ENCODE measurements at regions not wholly inside any gene's neighbourhood (a gene's known extent, or its start where the extent isn't known, plus 50 kb on each side); places are given as distances from the start of the nearest gene placed in this dataset.

GRCh38 chr15:48059791-48060190 lies 61.0 kb upstream of the SLC24A5 start:
- Histone ChIP-seq H2AFZ (ENCODE audit: low read length) (no peak overlapping the region), H4K8ac (ENCODE audit: extremely low read depth, insufficient read depth, low read length) (no peak overlapping the region), H3K4ac (replicated peaks; ENCODE audit: insufficient read length, low read depth, low read length) (no peak overlapping the region), H2BK20ac (ENCODE audit: low read length) (no peak overlapping the region), H3K27me3 (replicated peaks in 1 of 4; ENCODE audit: control insufficient read depth in 3 of 4, extremely low read depth in 1 of 4, insufficient read depth in 3 of 4, low read length in 3 of 4) (no peaks in the 10 kb centered on the region), H3K23me2 (ENCODE audit: low read depth, low read length) (no peaks in the 10 kb centered on the region), H3K36me3 (ENCODE audit: control insufficient read depth in 2 of 4, insufficient read depth in 4 of 4, low read length in 3 of 4) (no peaks in the 10 kb centered on the region), H2AK5ac (ENCODE audit: low read depth, low read length) (no peak overlapping the region), H4K91ac (replicated peaks; ENCODE audit: insufficient read length, low read length) (no peak overlapping the region), H3K14ac (ENCODE audit: insufficient read length) (no peak overlapping the region), H2BK12ac (ENCODE audit: low read depth, low read length) (no peak overlapping the region), H2BK15ac (ENCODE audit: low read length) (no peak overlapping the region), H3K27ac (ENCODE audit: low read depth, low read length) (no peak overlapping the region), H3K4me2 (ENCODE audit: insufficient read depth in 1 of 2, low read depth in 2 of 2, low read length in 2 of 2) (no peak overlapping the region), H4K5ac (ENCODE audit: insufficient read length, low read depth, low read length) (no peak overlapping the region), H3K79me2 (ENCODE audit: control insufficient read depth in 1 of 2, insufficient read depth in 2 of 2, low read length in 2 of 2) (no peaks in the 10 kb centered on the region), H3K4me1 (replicated peaks in 1 of 4; ENCODE audit: control insufficient read depth in 3 of 4, insufficient read depth in 4 of 4, low read length in 3 of 4) (no peaks in the 10 kb centered on the region), H3K56ac (replicated peaks; ENCODE audit: insufficient read length, low read depth, low read length) (no peak overlapping the region), H3K9me3 (ENCODE audit: insufficient read depth in 2 of 2, low read depth in 1 of 2, low read length in 1 of 2) (no peaks in the 10 kb centered on the region), H2BK120ac (replicated peaks; ENCODE audit: low read depth, low read length) (no peak overlapping the region), H3K4me3 (ENCODE audit: extremely low read depth in 1 of 4, insufficient read depth in 2 of 4, low read depth in 3 of 4, low read length in 4 of 4) (no peak overlapping the region), H3K79me1 (ENCODE audit: low read depth, low read length) (no peaks in the 10 kb centered on the region; the same call in 1 of the 2 replicates), H3K18ac (ENCODE audit: extremely low read depth, low read length) (no peak overlapping the region), H2BK5ac (ENCODE audit: low read depth, low read length) (no peak overlapping the region), H3K23ac (ENCODE audit: insufficient read length) (no peak overlapping the region), H4K20me1 (replicated peaks in 1 of 2; ENCODE audit: control insufficient read depth in 1 of 2, insufficient read depth in 2 of 2, low read length in 2 of 2) (no peaks in the 10 kb centered on the region), H3K9ac (replicated peaks in 1 of 4; ENCODE audit: extremely low read depth in 1 of 4, low read depth in 3 of 4, low read length in 3 of 4) (no peak overlapping the region)
- TF ChIP-seq E2F6 (IDR thresholded peaks at IDR 0.05): no peak
- TF ChIP-seq TAF1 (IDR thresholded peaks at IDR 0.05; ENCODE audit: low read depth, low read length): no peak
- TF ChIP-seq SIX5 (IDR thresholded peaks at IDR 0.05; ENCODE audit: low read depth, low read length): no peak
- TF ChIP-seq JUN (IDR thresholded peaks at IDR 0.05; ENCODE audit: low read depth, low read length): no peak
- WGBS, 2 experiments (ENCODE audit: extremely low coverage in 1 of 2, insufficient coverage in 1 of 2, insufficient read length in 1 of 2, insufficient replicate concordance in 2 of 2, low coverage in 1 of 2, low lambda C conversion rate in 2 of 2, missing lambda C conversion rate in 1 of 2): 91% methylated on average over 7 of the region's 7 CpGs; no CpG with 5 or more reads in 1 of the 2 experiments
- DNase-seq (ENCODE audit: low read depth in 1 of 2, low spot score in 2 of 2) (no peak), FAIRE-seq (no peak)
- ChIA-PET POLR2A (ENCODE audit: partially characterized antibody) (interaction anchor here (1.2 kb wide), 1 partner anchor 11 kb away, joined by 3 read pairs; no protein-coding TSS in a partner anchor), CTCF (ENCODE audit: partially characterized antibody) (interaction anchor here (1.1 to 1.4 kb wide), 2 partner anchors 26 to 863 kb away, joined by 3 to 5 read pairs; no protein-coding TSS in a partner anchor)
